RWPE2 (cell line): ENCODE measurements at regions not wholly inside any gene's neighbourhood (a gene's known extent, or its start where the extent isn't known, plus 50 kb on each side); places are given as distances from the start of the nearest gene placed in this dataset.
"Not testable (repeated sequence)": the region's sequence is repeated elsewhere in the genome, so short reads cannot be mapped to it uniquely, and the experiment has no call there.

Experiments used
- ATAC-seq: fragments of 200-7000 bp; cut with Tn5 transposase; 3 replicates; pipeline ENCODE4 v1.9.1; 2021; ENCODE audit warnings: low read depth
- DNase-seq: peaks from one replicate; pipeline ENCODE4 v3.0.0-alpha.2; 2020; ENCODE audit warnings: low spot score
- H3K27ac ChIP-seq: fragments of 450-650 bp; 2 replicates; pipeline ENCODE4 v1.5.1; 2017; ENCODE audit warnings: mild to moderate bottlenecking; ENCODE audit not compliant: poor library complexity, severe bottlenecking
- H3K27me3 ChIP-seq: fragments of 250-450 bp; sonication (Bioruptor Pico); 2 replicates; pipeline ENCODE4 v1.5.1; 2021; ENCODE audit warnings: mild to moderate bottlenecking, moderate library complexity; ENCODE audit not compliant: insufficient read depth, poor library complexity, severe bottlenecking
- H3K36me3 ChIP-seq: fragments of 250-450 bp; sonication (Bioruptor Pico); 2 replicates; pipeline ENCODE4 v1.5.1; 2020; ENCODE audit warnings: low read depth, mild to moderate bottlenecking, moderate library complexity
- H3K4me1 ChIP-seq: fragments of 250-450 bp; sonication (Bioruptor Pico); 2 replicates; pipeline ENCODE4 v1.5.1; 2021; ENCODE audit warnings: mild to moderate bottlenecking, moderate library complexity; ENCODE audit not compliant: insufficient read depth, poor library complexity, severe bottlenecking
- H3K4me3 ChIP-seq: fragments of 250-450 bp; sonication (Bioruptor Pico); 2 replicates; pipeline ENCODE4 v1.5.1; 2021; ENCODE audit warnings: mild to moderate bottlenecking, moderate library complexity; ENCODE audit not compliant: severe bottlenecking
- H3K9me3 ChIP-seq: fragments of 250-450 bp; sonication (Bioruptor Pico); 2 replicates; pipeline ENCODE4 v1.5.1; 2021; ENCODE audit warnings: mild to moderate bottlenecking, moderate library complexity; ENCODE audit not compliant: severe bottlenecking
- CTCF ChIP-seq: fragments of 450-650 bp; IDR thresholded peaks from one replicate; pipeline ENCODE4 v1.5.1; 2017; ENCODE audit warnings: mild to moderate bottlenecking, moderate library complexity; ENCODE audit not compliant: poor library complexity, severe bottlenecking

DNA sequence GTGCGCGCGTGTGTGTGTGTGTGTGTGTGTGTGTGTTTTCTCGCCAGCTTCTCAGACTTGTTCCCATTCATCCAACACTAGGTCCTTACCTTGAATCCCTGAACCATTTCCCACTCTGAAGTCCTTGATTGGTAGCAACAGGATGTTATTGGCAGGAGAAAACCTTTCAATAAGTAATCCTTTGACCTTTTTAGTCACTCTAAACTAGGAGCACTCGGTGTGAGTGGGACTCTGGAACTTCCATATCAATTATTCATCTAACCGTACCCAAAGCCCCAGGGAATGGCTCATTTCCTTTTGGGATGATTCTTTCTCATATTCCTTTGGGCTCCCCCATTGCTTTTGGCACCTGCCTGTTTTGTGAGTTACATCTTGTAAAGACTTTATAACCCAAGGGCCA, 140.2 kb upstream of the SPRED1 start:
- ATAC-seq (no peak), DNase-seq (no peak)
- no peak for TF ChIP-seq CTCF
- Histone ChIP-seq H3K4me3 (no peak overlapping the region), H3K36me3 (no peaks in the 10 kb centered on the region), H3K27ac (no peak overlapping the region), H3K27me3 (no peaks in the 10 kb centered on the region), H3K4me1 (no peaks in the 10 kb centered on the region), H3K9me3 (no peaks in the 10 kb centered on the region)

GRCh38 chr15:38115121-38115520, 137.5 kb upstream of the SPRED1 start:
- no peaks in the 10 kb centered on the region for H3K9me3 ChIP-seq
- DNase-seq: no peak
- no peak for ATAC-seq
- TF ChIP-seq CTCF: no peak
- H3K27ac ChIP-seq: no peak overlapping the region
- no peaks in the 10 kb centered on the region for H3K27me3 ChIP-seq
- H3K4me1 ChIP-seq: no peaks in the 10 kb centered on the region
- H3K4me3 ChIP-seq: no peak overlapping the region
- H3K36me3 ChIP-seq: no peaks in the 10 kb centered on the region

DNA sequence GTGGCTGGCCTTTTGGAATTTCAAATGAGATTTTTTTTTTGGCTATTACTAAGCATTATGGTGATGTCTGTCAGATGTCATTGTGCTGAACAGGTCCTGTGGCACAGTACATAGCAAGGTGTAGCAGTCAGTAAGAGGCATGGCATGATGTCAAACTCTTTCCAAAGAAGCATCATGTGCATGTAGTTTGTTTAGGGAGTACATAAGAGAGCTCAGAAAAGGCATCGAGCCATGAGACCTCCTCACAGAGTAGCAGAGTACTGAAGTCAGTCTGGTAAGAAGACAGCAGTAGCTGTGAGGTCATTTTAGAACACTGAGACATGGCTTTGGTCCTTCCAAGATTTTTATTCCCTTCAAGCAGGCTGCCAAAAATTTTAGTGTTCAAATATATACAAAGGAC, 134.9 kb upstream of the SPRED1 start:
- no peak for DNase-seq
- no peak for TF ChIP-seq CTCF
- H3K4me1 ChIP-seq: no peaks in the 10 kb centered on the region
- no peaks in the 10 kb centered on the region for H3K9me3 ChIP-seq
- H3K27ac ChIP-seq: no peak overlapping the region
- no peak for ATAC-seq
- H3K27me3 ChIP-seq: no peaks in the 10 kb centered on the region
- no peak overlapping the region for H3K4me3 ChIP-seq
- H3K36me3 ChIP-seq: no peaks in the 10 kb centered on the region

- not testable (repeated sequence) for ATAC-seq, H3K4me3 ChIP-seq, H3K27me3 ChIP-seq, H3K4me1 ChIP-seq, H3K36me3 ChIP-seq, H3K9me3 ChIP-seq, DNase-seq, H3K27ac ChIP-seq
These were observed 132.8 kb upstream of the SPRED1 start for GRCh38 chr15:38119865-38120264.

DNA sequence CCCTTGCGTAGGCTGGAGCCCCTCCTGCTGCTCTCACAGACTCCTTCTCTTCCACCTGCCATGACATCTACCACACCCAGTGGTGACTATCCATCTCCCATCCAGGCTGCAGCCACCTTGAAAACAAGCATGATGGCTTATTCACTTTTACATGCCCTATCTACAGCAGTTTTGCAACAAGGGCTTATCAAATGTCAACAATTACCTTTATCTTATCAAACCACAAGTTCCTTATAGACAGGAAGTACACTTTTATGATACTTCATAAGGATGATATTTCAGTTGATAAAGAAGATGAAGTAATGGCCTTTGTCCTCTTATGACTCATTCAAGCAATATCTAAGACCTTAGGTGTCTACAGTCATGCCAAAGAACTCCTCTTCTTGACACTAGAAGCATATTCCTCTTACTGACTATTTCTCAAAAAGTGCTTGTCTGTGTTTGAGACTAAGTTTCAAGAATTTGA, 125.3 kb upstream of the SPRED1 start:
- ATAC-seq (peak; percentile 8; the same call in 1 of the 3 replicates), DNase-seq (no peak)
- Histone ChIP-seq H3K4me1 (peaks cover 45% of the 10 kb centered on the region), H3K27me3 (no peaks in the 10 kb centered on the region), H3K9me3 (no peaks in the 10 kb centered on the region), H3K4me3 (no peak overlapping the region), H3K36me3 (no peaks in the 10 kb centered on the region), H3K27ac (peak overlapping the region; percentile 87)
- no peak for TF ChIP-seq CTCF
